Right lobe of liver (tissue), 6 donors: ENCODE measurements at regions not wholly inside any gene's neighbourhood (a gene's known extent, or its start where the extent isn't known, plus 50 kb on each side); places are given as distances from the start of the nearest gene placed in this dataset.

Experiments
- ATAC-seq, 4 donors: fragments of 200-7000 bp; cut with Tn5 transposase; one replicate each; pipeline ENCODE4 v1.9.1; 2020; ENCODE audit warnings: mild to moderate bottlenecking in 4 of 4, moderate library complexity in 4 of 4
- DNase-seq, 3 donors: peaks; one replicate each; pipeline ENCODE4 v3.0.0-alpha.2; 2020
- H3K27ac ChIP-seq, 3 donors: fragments of 200-600 bp; one replicate each; pipeline ENCODE4 v1.8.0; 2022
- H3K27me3 ChIP-seq, 2 donors: fragments of 200-600 bp; one replicate each; pipeline ENCODE4 v1.8.0; 2022
- H3K36me3 ChIP-seq, 4 donors: fragments of 200-600 bp; sonication (generic) in 1 of 4; one replicate each; pipeline versions ENCODE4 v1.5.1 to v1.8.0; 2017 to 2022; ENCODE audit warnings: control low read depth in 1 of 4
- H3K4me1 ChIP-seq, 4 donors: fragments of 200-600 bp; sonication (generic) in 1 of 4; one replicate each; pipeline versions ENCODE4 v1.5.1 to v1.8.0; 2017 to 2022; ENCODE audit warnings: control low read depth in 1 of 4
- H3K4me3 ChIP-seq, 3 donors: fragments of 200-600 bp; one replicate each; pipeline ENCODE4 v1.8.0; 2022
- H3K9me3 ChIP-seq, 4 donors: fragments of 200-600 bp; sonication (generic) in 1 of 4; one replicate each; pipeline versions ENCODE4 v1.5.1 to v1.8.0; 2017 to 2022; ENCODE audit warnings: control low read depth in 1 of 4
- POLR2A ChIP-seq: fragments of 450-650 bp; IDR thresholded peaks from one replicate; pipeline ENCODE4 v1.6.1; 2017; ENCODE audit warnings: antibody characterized with exemption, mild to moderate bottlenecking
- WGBS: methylation state at CpG from one replicate; pipeline ENCODE4 v1.1.6; 2018; ENCODE audit warnings: low coverage, low lambda C conversion rate; ENCODE audit not compliant: insufficient coverage; ENCODE audit errors: missing lambda C conversion rate; 5-methylcytosine and 5-hydroxymethylcytosine counted together
- intact Hi-C, 2 donors: fragments of 100-400 bp; cut with DNase I; formaldehyde crosslinking; loops; one replicate each; pipeline versions ENCODE4 v1.11.2 to v1.14.1; 2022
- TF ChIP-seq, protein P1 (sequence below), 4 donors: fragments of 200-600 bp in 3 of 4; fragments of 450-650 bp in 1 of 4; IDR thresholded peaks; one replicate each; pipeline versions ENCODE4 v1.5.1 to v1.8.0; 2016 to 2022; ENCODE audit warnings: antibody characterized with exemption in 4 of 4, mild to moderate bottlenecking in 2 of 4
- donor health status: DM: no; HTN: yes; CAD: no.
- donor health status: DM: no; HTN: no; CAD: no.
- donor health status: DM: no; HTN: no; CAD: no.
- donor health status: DM: no; HTN: yes; CAD: no.
- donor health status: DM: no; HTN: yes; CAD: no.

DNA sequence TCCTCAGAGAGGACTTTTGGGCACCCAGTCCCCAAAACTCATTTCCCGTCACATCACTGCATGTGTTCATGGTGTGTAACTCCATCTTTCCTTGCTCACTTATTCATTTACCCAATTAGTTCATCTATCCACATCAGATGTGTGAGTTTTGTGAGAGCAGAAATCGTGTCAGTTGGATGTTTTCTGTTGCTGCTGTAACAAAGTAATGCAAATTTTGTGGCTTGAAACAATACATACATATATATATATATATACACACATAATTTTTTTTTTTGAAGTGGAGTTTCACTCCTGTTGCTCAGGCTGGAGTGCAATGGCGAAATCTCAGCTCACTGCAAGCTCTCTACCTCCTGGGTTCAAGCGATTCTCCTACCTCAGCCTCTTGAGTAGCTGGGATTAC, 70.5 kb upstream of the BOD1 start:
- intact Hi-C loops = no loop called here
- no peak for DNase-seq
- ATAC-seq = no peak
- 89% methylated on average over 4 of the region's 4 CpGs for WGBS
- Histone ChIP-seq H3K27ac (no peak overlapping the region), H3K4me3 (no peak overlapping the region), H3K9me3 (no peaks in the 10 kb centered on the region), H3K27me3 (no peaks in the 10 kb centered on the region), H3K4me1 (peaks cover 0 to 19% (median 7%) of the 10 kb centered on the region in 4 donors), H3K36me3 (no peaks in the 10 kb centered on the region)
- TF ChIP-seq POLR2A = no peak
- TF ChIP-seq, protein P1, sequence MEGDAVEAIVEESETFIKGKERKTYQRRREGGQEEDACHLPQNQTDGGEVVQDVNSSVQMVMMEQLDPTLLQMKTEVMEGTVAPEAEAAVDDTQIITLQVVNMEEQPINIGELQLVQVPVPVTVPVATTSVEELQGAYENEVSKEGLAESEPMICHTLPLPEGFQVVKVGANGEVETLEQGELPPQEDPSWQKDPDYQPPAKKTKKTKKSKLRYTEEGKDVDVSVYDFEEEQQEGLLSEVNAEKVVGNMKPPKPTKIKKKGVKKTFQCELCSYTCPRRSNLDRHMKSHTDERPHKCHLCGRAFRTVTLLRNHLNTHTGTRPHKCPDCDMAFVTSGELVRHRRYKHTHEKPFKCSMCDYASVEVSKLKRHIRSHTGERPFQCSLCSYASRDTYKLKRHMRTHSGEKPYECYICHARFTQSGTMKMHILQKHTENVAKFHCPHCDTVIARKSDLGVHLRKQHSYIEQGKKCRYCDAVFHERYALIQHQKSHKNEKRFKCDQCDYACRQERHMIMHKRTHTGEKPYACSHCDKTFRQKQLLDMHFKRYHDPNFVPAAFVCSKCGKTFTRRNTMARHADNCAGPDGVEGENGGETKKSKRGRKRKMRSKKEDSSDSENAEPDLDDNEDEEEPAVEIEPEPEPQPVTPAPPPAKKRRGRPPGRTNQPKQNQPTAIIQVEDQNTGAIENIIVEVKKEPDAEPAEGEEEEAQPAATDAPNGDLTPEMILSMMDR (IDR thresholded peaks at IDR 0.05) = no peak

DNA sequence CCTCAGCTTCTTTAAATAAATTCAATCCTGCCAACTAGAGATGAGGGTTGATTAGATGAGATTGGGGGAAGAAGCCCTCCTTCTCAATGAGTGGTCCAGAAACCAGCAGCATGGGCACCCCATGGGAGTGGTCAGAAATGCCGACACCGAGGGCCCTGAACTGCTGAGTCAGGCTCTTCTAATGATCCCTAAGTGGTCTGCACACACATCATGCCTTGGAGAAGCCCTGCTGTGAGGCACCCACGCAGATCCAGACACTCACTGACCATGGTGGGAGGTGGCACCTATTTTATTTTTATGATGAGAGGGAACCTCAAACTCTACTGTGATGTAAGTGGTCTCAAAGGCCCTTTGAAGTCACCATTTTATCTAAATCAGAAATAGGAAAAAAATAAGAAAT, 72.3 kb upstream of the BOD1 start:
- Histone ChIP-seq H3K4me3 (peak overlapping the region in 1 of 3 donors; percentile 1), H3K27me3 (no peaks in the 10 kb centered on the region), H3K27ac (peak overlapping the region; percentile 75 to 91 (median 91)), H3K9me3 (no peaks in the 10 kb centered on the region), H3K36me3 (no peaks in the 10 kb centered on the region), H3K4me1 (peaks cover 0 to 20% (median 7%) of the 10 kb centered on the region in 4 donors)
- 8% methylated on average over 3 of the region's 3 CpGs for WGBS
- ATAC-seq = peak in 2 of 4 donors; percentile 9 to 16
- intact Hi-C loops = no loop called here
- no peak for TF ChIP-seq POLR2A
- TF ChIP-seq, protein P1 (IDR thresholded peaks at IDR 0.05) = no peak
- no peak for DNase-seq

DNA sequence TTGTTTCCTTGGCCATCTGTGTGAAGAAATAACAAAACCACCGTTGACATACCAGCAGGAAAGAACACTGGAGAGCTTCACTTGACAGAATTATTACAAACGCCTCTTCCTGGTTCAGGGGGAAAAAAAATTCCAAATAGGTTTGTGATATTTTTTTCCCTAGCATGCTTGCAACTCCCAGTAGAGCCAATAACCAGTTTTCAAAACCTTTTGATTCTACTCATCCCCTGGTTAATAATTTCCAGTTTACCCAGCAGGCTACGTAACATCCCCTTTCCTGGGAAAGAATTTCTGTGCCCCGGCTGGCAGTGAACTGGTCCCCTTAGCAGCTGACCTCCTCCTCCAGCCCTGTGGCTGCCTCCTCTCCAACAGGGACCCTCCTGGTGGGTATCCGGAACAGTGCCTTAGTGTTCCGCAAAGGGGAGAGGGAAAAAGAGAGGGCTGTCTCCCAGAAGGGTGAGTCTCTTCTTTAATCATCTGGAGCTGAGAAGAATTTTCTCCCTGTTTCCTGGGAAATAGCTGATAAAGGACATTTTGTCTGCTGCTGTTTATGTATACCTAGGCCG, 72.8 kb upstream of the BOD1 start:
- peak; percentile 92 for TF ChIP-seq POLR2A
- TF ChIP-seq, protein P1 (IDR thresholded peaks at IDR 0.05) = peak in 1 of 4 donors; percentile 3
- H3K9me3 ChIP-seq = no peaks in the 10 kb centered on the region
- no peaks in the 10 kb centered on the region for H3K27me3 ChIP-seq
- peak overlapping the region; percentile 79 to 91 (median 91) for H3K27ac ChIP-seq
- 12% methylated on average over 5 of the region's 7 CpGs for WGBS
- no peaks in the 10 kb centered on the region for H3K36me3 ChIP-seq
- intact Hi-C loops = no loop called here
- ATAC-seq = peak; percentile 86 to 89 (median 88)
- H3K4me1 ChIP-seq = peaks cover 0 to 24% (median 7%) of the 10 kb centered on the region in 4 donors
- peak; percentile 65 to 81 (median 79) for DNase-seq
- peak overlapping the region; percentile 35 to 52 (median 47) for H3K4me3 ChIP-seq

DNA sequence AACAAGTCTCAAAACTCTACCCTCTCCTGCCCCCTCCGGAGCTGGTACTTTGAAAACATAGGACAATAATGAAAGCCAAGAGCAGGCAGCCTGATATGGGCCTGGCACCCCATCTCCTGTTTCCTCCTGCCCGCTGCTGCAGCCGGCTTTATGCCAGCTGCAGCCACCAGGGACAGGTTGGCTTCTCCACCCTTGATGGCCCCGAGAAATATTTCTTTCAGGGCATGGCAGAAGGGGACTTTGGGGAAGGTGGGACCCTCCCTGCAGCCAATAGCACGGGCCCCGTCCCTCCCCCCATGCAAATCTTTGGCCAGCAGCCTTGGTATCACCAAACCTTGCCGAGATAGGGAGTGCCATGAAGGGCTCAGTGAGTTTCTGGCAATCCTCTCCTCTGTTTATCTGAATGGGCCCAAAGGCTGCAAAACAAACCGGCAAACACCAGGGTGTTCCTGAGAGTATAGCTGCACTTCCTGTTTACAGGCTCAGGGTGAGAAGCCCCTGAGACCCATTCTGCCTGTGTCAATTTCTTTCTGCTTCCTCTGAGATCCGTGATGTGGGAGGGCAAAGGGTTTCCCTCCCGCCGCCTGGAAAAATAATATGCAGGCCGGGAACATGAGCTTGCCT, 73.4 kb upstream of the BOD1 start:
- WGBS = 8% methylated on average over 6 of the region's 12 CpGs
- DNase-seq = peak in 2 of 3 donors; percentile 31 to 55
- peak overlapping the region; percentile 35 to 52 (median 47) for H3K4me3 ChIP-seq

More for the DNA sequence above, 73.4 kb upstream of the BOD1 start:
- Histone ChIP-seq H3K36me3 (no peaks in the 10 kb centered on the region), H3K4me1 (peaks cover 0 to 24% (median 7%) of the 10 kb centered on the region in 4 donors), H3K27ac (peak overlapping the region; percentile 79 to 91 (median 91)), H3K9me3 (no peaks in the 10 kb centered on the region), H3K27me3 (no peaks in the 10 kb centered on the region)
- peak; percentile 65 to 80 (median 70) for ATAC-seq
- TF ChIP-seq, protein P1 (IDR thresholded peaks at IDR 0.05) = peak in 3 of 4 donors; percentile 12 to 41 (median 19)
- TF ChIP-seq POLR2A = no peak
- intact Hi-C loops = no loop called here
